ENCODE measurements at regions not wholly inside any gene's neighbourhood (a gene's known extent, or its start where the extent isn't known, plus 50 kb on each side); places are given as distances from the start of the nearest gene placed in this dataset.

GRCh38 chr2:155368934-155369333, 670.4 kb downstream of the KCNJ3 start:
- H3K79me2 ChIP-seq (ENCODE audit: control insufficient read depth, low read length) = no peaks in the 10 kb centered on the region
- H3K4me1 ChIP-seq (ENCODE audit: control insufficient read depth, low read length) = no peaks in the 10 kb centered on the region
- no peak overlapping the region for H3K4me2 ChIP-seq (ENCODE audit: low read length)
- H4K20me1 ChIP-seq (ENCODE audit: control insufficient read depth, insufficient read depth, low read depth, low read length) = no peaks in the 10 kb centered on the region
- no peaks in the 10 kb centered on the region for H3K27me3 ChIP-seq (ENCODE audit: control insufficient read depth, low read length)
- no peaks in the 10 kb centered on the region for H3K9me3 ChIP-seq (ENCODE audit: control insufficient read depth, insufficient read depth, low read length)
- no peak overlapping the region for H3K4me3 ChIP-seq (ENCODE audit: low read length)
- TF ChIP-seq EZH2phosphoT487 (IDR thresholded peaks at IDR 0.05; ENCODE audit: borderline replicate concordance, low read length) (no peak), CTCF (IDR thresholded peaks at IDR 0.05; ENCODE audit: low read depth, low read length, poor library complexity, severe bottlenecking) (peak; percentile 36)
- H3K27ac ChIP-seq (ENCODE audit: low read depth, low read length) = no peak overlapping the region
- H3K9me2 ChIP-seq (replicated peaks; ENCODE audit: control insufficient read depth, low read length) = no peaks in the 10 kb centered on the region
- H3K36me3 ChIP-seq (ENCODE audit: control insufficient read depth, low read length) = no peaks in the 10 kb centered on the region
- no peaks in the 10 kb centered on the region for H3F3A ChIP-seq (ENCODE audit: control insufficient read depth, insufficient read depth)

GRCh38 chr2:155364766-155365165, 666.3 kb downstream of the KCNJ3 start:
- no peaks in the 10 kb centered on the region for H3K9me3 ChIP-seq (ENCODE audit: control insufficient read depth, insufficient read depth, low read length)
- H3F3A ChIP-seq (ENCODE audit: control insufficient read depth, insufficient read depth) = no peaks in the 10 kb centered on the region
- H3K27me3 ChIP-seq (ENCODE audit: control insufficient read depth, low read length) = no peaks in the 10 kb centered on the region
- H3K4me1 ChIP-seq (ENCODE audit: control insufficient read depth, low read length) = no peaks in the 10 kb centered on the region
- H3K79me2 ChIP-seq (ENCODE audit: control insufficient read depth, low read length) = no peaks in the 10 kb centered on the region
- H3K27ac ChIP-seq (ENCODE audit: low read depth, low read length) = no peak overlapping the region
- H3K36me3 ChIP-seq (ENCODE audit: control insufficient read depth, low read length) = no peaks in the 10 kb centered on the region
- no peak overlapping the region for H3K4me2 ChIP-seq (ENCODE audit: low read length)
- TF ChIP-seq CTCF (IDR thresholded peaks at IDR 0.05; ENCODE audit: low read depth, low read length, poor library complexity, severe bottlenecking) = no peak
- no peak for TF ChIP-seq EZH2phosphoT487 (IDR thresholded peaks at IDR 0.05; ENCODE audit: borderline replicate concordance, low read length)
- no peak overlapping the region for H3K4me3 ChIP-seq (ENCODE audit: low read length)
- H4K20me1 ChIP-seq (ENCODE audit: control insufficient read depth, insufficient read depth, low read depth, low read length) = no peaks in the 10 kb centered on the region
- H3K9me2 ChIP-seq (replicated peaks; ENCODE audit: control insufficient read depth, low read length) = no peaks in the 10 kb centered on the region

GRCh38 chr2:155363349-155363888, 664.9 kb downstream of the KCNJ3 start:
- Histone ChIP-seq H3K4me2 (ENCODE audit: low read length) (no peak overlapping the region), H3K36me3 (ENCODE audit: control insufficient read depth, low read length) (no peaks in the 10 kb centered on the region), H3K9me2 (replicated peaks; ENCODE audit: control insufficient read depth, low read length) (no peaks in the 10 kb centered on the region), H3K9me3 (ENCODE audit: control insufficient read depth, insufficient read depth, low read length) (no peaks in the 10 kb centered on the region), H3F3A (ENCODE audit: control insufficient read depth, insufficient read depth) (no peaks in the 10 kb centered on the region), H3K4me1 (ENCODE audit: control insufficient read depth, low read length) (no peaks in the 10 kb centered on the region), H3K4me3 (ENCODE audit: low read length) (no peak overlapping the region), H3K27ac (ENCODE audit: low read depth, low read length) (no peak overlapping the region), H3K79me2 (ENCODE audit: control insufficient read depth, low read length) (no peaks in the 10 kb centered on the region), H3K27me3 (ENCODE audit: control insufficient read depth, low read length) (no peaks in the 10 kb centered on the region), H4K20me1 (ENCODE audit: control insufficient read depth, insufficient read depth, low read depth, low read length) (no peaks in the 10 kb centered on the region)
- TF ChIP-seq CTCF (IDR thresholded peaks at IDR 0.05; ENCODE audit: low read depth, low read length, poor library complexity, severe bottlenecking) (no peak), EZH2phosphoT487 (IDR thresholded peaks at IDR 0.05; ENCODE audit: borderline replicate concordance, low read length) (no peak)

Measured in DOHH2 (cell line).